DOHH2 (cell line): ENCODE measurements at regions not wholly inside any gene's neighbourhood (a gene's known extent, or its start where the extent isn't known, plus 50 kb on each side); places are given as distances from the start of the nearest gene placed in this dataset.

Experiments
- CTCF ChIP-seq: fragments of 200-600 bp; sonication (generic); IDR thresholded peaks from one replicate; pipeline ENCODE4 v1.5.1; 2014; ENCODE audit warnings: antibody characterized with exemption, mild to moderate bottlenecking, low read depth, low read length; ENCODE audit not compliant: poor library complexity, severe bottlenecking
- EZH2phosphoT487 ChIP-seq: fragments of 200-600 bp; sonication (generic); IDR thresholded peaks from 2 replicates; pipeline ENCODE4 v1.6.1; 2017; ENCODE audit warnings: borderline replicate concordance, mild to moderate bottlenecking, antibody characterized with exemption, low read length, moderate library complexity, mixed read lengths

- no peak for TF ChIP-seq CTCF
- TF ChIP-seq EZH2phosphoT487: no peak
Measured at GRCh38 chr1:48082271-48082962, 85.2 kb upstream of the TRABD2B start.
